Endothelial cell (in vitro differentiated cells): ENCODE measurements at regions not wholly inside any gene's neighbourhood (a gene's known extent, or its start where the extent isn't known, plus 50 kb on each side); places are given as distances from the start of the nearest gene placed in this dataset.

Experiments used
- DNase-seq: peaks from one replicate; pipeline ENCODE4 v3.0.0; 2021; ENCODE audit warnings: low spot score
- H3K27ac Mint-ChIP-seq: one replicate; pipeline ENCODE4 v1.8.0; 2021; ENCODE audit warnings: mixed read lengths, inconsistent platforms; ENCODE audit not compliant: unreplicated experiment
- H3K27me3 Mint-ChIP-seq: one replicate; pipeline ENCODE4 v1.8.0; 2021; ENCODE audit warnings: mild to moderate bottlenecking, moderate library complexity, mixed read lengths, inconsistent platforms; ENCODE audit not compliant: unreplicated experiment
- H3K36me3 Mint-ChIP-seq: one replicate; pipeline ENCODE4 v1.8.0; 2021; ENCODE audit warnings: mild to moderate bottlenecking, low read depth, mixed read lengths, inconsistent platforms; ENCODE audit not compliant: unreplicated experiment
- H3K4me1 Mint-ChIP-seq: one replicate; pipeline ENCODE4 v1.8.0; 2021; ENCODE audit warnings: mild to moderate bottlenecking, mixed read lengths, inconsistent platforms; ENCODE audit not compliant: unreplicated experiment
- H3K4me3 Mint-ChIP-seq: one replicate; pipeline ENCODE4 v1.8.0; 2021; ENCODE audit warnings: mild to moderate bottlenecking, mixed read lengths, inconsistent platforms; ENCODE audit not compliant: unreplicated experiment
- H3K9me3 Mint-ChIP-seq: one replicate; pipeline ENCODE4 v1.8.0; 2021; ENCODE audit warnings: mixed read lengths, inconsistent platforms; ENCODE audit not compliant: unreplicated experiment
- TF ChIP-seq, protein P1 (sequence below): fragments of 200-600 bp; sonication (generic); IDR thresholded peaks from one replicate; pipeline ENCODE4 v1.5.0; 2021; ENCODE audit warnings: antibody characterized with exemption; ENCODE audit not compliant: unreplicated experiment

DNA sequence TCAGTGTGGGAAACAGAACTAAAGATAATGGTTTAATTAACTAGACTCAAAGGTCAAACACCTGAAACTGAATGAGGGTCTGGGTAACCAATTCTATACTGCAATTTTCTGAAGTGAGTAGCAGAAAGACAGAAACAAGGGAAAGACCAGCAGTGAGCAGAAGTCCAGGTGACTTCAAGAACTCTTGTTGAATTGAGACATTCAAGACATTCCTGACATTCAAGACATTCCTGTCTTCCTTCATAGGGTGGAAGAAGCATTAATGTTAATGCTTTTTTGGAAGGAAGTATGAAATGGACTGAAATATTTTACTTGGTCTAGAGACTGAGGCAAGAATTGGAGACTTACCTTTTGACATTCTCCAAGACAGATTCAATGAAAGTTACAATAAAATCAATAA, 529.9 kb upstream of the MMS22L start:
- no peaks in the 10 kb centered on the region for H3K27me3 Mint-ChIP-seq
- DNase-seq = no peak
- H3K4me1 Mint-ChIP-seq = peaks cover 6% of the 10 kb centered on the region
- no peak overlapping the region for H3K27ac Mint-ChIP-seq
- TF ChIP-seq, protein P1, sequence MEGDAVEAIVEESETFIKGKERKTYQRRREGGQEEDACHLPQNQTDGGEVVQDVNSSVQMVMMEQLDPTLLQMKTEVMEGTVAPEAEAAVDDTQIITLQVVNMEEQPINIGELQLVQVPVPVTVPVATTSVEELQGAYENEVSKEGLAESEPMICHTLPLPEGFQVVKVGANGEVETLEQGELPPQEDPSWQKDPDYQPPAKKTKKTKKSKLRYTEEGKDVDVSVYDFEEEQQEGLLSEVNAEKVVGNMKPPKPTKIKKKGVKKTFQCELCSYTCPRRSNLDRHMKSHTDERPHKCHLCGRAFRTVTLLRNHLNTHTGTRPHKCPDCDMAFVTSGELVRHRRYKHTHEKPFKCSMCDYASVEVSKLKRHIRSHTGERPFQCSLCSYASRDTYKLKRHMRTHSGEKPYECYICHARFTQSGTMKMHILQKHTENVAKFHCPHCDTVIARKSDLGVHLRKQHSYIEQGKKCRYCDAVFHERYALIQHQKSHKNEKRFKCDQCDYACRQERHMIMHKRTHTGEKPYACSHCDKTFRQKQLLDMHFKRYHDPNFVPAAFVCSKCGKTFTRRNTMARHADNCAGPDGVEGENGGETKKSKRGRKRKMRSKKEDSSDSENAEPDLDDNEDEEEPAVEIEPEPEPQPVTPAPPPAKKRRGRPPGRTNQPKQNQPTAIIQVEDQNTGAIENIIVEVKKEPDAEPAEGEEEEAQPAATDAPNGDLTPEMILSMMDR = no peak
- H3K9me3 Mint-ChIP-seq = no peaks in the 10 kb centered on the region
- H3K4me3 Mint-ChIP-seq = no peak overlapping the region
- H3K36me3 Mint-ChIP-seq = no peaks in the 10 kb centered on the region

DNA sequence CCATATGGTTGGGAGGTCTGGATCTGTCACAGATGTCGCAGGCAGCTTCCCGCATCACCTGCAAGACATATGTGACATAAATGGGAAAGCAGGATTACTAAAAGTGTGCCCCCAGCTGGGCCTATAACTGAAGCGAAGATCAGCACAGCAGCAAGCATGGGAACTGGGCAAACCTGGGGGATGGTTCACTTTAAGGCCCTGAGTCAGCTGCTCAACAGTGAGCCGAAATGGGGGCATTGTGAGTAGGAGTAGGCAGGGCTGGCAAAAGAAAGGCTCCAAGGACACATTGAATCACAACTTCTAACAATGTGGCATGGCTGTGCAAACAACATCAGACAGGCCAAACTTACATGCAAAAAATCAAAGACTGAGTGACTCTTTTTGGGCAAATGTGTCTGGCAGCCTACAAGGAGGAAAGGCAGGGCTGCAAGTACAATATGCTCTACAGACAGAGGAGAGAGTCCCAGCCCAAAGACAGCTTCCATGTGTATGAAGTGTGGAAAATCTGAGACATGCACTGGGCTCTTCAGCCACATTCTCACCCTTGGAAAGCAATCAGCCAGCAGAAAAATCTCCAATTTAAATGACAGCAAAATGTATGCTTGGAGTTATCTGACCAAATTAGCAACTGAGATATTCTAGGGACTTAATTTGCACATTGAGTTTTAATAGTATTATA, 531.0 kb upstream of the MMS22L start:
- H3K9me3 Mint-ChIP-seq = no peaks in the 10 kb centered on the region
- no peaks in the 10 kb centered on the region for H3K27me3 Mint-ChIP-seq
- H3K36me3 Mint-ChIP-seq = no peaks in the 10 kb centered on the region

DNA sequence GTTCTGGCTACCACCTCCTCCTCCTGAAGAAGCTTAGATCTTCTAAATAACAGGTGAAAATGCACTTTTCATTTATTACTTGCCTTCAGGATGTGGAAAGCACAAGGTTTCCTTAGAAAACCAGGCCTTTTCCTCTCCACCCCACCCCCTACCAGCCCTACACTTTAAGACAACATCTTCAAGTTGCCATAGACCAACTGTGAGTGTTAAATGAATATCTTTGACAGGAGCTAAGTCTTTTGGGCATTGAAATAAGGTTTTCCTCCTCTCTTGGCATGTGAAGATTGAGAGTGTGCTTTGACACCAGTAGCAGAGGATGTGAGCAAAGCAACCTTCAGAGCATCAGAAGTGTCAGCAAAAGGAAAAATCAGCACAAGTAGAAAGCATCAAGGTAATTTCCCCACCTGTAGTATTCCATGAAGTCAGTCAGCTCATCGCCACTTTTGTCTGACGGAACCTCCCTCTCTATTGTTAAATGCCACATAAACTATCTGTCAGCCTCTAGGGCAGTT, 532.3 kb upstream of the MMS22L start:
- no peaks in the 10 kb centered on the region for H3K27me3 Mint-ChIP-seq
- TF ChIP-seq, protein P1 = no peak
- H3K36me3 Mint-ChIP-seq = no peaks in the 10 kb centered on the region
- DNase-seq = no peak
- H3K4me3 Mint-ChIP-seq = no peak overlapping the region
- H3K9me3 Mint-ChIP-seq = no peaks in the 10 kb centered on the region
- no peak overlapping the region for H3K27ac Mint-ChIP-seq
- peaks cover 6% of the 10 kb centered on the region for H3K4me1 Mint-ChIP-seq

More for the DNA sequence above, 531.0 kb upstream of the MMS22L start:
- Mint-ChIP-seq H3K27ac (no peak overlapping the region), H3K4me1 (peaks cover 6% of the 10 kb centered on the region), H3K4me3 (no peak overlapping the region)
- DNase-seq = no peak
- TF ChIP-seq, protein P1 = no peak

DNA sequence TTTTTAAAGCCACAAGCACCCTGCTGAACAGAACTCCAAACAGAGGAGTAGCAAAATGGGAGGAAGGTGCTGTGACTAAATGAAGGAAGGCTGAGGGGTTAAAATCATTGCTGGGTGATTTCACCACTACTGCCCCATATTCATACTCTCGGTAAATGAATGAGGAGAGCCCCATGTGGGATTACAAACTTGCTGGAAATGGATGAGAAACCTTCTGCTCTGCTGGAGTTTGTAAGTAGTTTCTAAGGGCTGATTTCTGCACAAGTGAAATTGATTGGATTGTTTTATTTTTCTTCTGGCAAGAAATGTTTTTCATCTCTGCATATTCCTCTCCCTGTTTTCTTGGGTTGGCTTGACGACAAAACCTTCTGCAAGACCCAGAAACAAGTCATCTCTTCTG, 533.5 kb upstream of the MMS22L start:
- no peak for DNase-seq
- no peaks in the 10 kb centered on the region for H3K9me3 Mint-ChIP-seq
- TF ChIP-seq, protein P1 = no peak
- no peak overlapping the region for H3K4me3 Mint-ChIP-seq
- H3K4me1 Mint-ChIP-seq = peaks cover 6% of the 10 kb centered on the region
- H3K27me3 Mint-ChIP-seq = no peaks in the 10 kb centered on the region
- H3K36me3 Mint-ChIP-seq = no peaks in the 10 kb centered on the region
- H3K27ac Mint-ChIP-seq = no peak overlapping the region

DNA sequence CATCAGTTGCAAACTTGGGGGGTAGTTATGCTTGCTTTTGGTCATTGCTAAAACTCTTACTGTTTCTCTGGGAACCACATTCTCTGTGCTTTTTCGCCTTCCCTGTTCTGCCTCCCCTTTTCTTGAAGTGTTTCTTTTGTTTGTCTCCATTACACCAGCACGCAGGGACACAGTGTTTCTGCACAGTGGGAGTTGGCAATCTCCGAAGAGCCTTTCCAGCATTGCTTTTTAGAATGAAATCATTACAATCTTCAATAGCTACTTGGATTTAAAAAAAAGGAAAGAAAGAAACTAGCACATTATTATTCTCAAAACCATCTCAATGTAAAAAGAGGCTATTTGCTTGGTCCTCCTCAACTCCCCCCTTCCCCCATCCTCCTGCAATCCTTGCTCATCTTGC, 536.7 kb upstream of the MMS22L start:
- H3K27ac Mint-ChIP-seq = no peak overlapping the region
- peaks cover 6% of the 10 kb centered on the region for H3K4me1 Mint-ChIP-seq
- H3K27me3 Mint-ChIP-seq = no peaks in the 10 kb centered on the region
- H3K36me3 Mint-ChIP-seq = no peaks in the 10 kb centered on the region
- TF ChIP-seq, protein P1 = no peak
- H3K9me3 Mint-ChIP-seq = no peaks in the 10 kb centered on the region
- DNase-seq = no peak
- H3K4me3 Mint-ChIP-seq = no peak overlapping the region
